GM03348 (cell line): ENCODE measurements at regions not wholly inside any gene's neighbourhood (a gene's known extent, or its start where the extent isn't known, plus 50 kb on each side); places are given as distances from the start of the nearest gene placed in this dataset.
"Not testable (repeated sequence)": the region's sequence is repeated elsewhere in the genome, so short reads cannot be mapped to it uniquely, and the experiment has no call there.

ENCODE experiments used
- DNase-seq: peaks from one replicate; pipeline ENCODE4 v3.0.0; 2012; ENCODE audit warnings: low spot score

- DNase-seq = not testable (repeated sequence)
Observed at GRCh38 chr2:111533557-111534247, 350.3 kb downstream of the ANAPC1 start.

- DNase-seq = peak; percentile 14
Observed at GRCh38 chr2:111534910-111535352, 349.1 kb downstream of the ANAPC1 start.

GRCh38 chr2:111535404-111535803 lies 348.6 kb downstream of the ANAPC1 start:
- peak; percentile 41 for DNase-seq

GRCh38 chr2:111537078-111537655 lies 346.8 kb downstream of the ANAPC1 start:
- DNase-seq = no peak

- not testable (repeated sequence) for DNase-seq
Observed at GRCh38 chr2:111539991-111540390, 344.0 kb downstream of the ANAPC1 start.

- DNase-seq = not testable (repeated sequence)
Observed at GRCh38 chr2:111542120-111542774, 341.7 kb downstream of the ANAPC1 start.

- DNase-seq = not testable (repeated sequence)
Observed at GRCh38 chr2:111544006-111544405, 340.0 kb downstream of the ANAPC1 start.

GRCh38 chr2:111545723-111546431 lies 338.1 kb downstream of the ANAPC1 start:
- not testable (repeated sequence) for DNase-seq

GRCh38 chr2:111546578-111546977 lies 337.4 kb downstream of the ANAPC1 start:
- DNase-seq = not testable (repeated sequence)

GRCh38 chr2:111549174-111549573 lies 334.8 kb downstream of the ANAPC1 start:
- DNase-seq = not testable (repeated sequence)

GRCh38 chr2:111551428-111551827 lies 332.6 kb downstream of the ANAPC1 start:
- not testable (repeated sequence) for DNase-seq

- DNase-seq = not testable (repeated sequence)
Observed at GRCh38 chr2:111552625-111553024, 331.4 kb downstream of the ANAPC1 start.

GRCh38 chr2:111559301-111559700 lies 324.7 kb downstream of the ANAPC1 start:
- DNase-seq = not testable (repeated sequence)

- DNase-seq = not testable (repeated sequence)
Observed at GRCh38 chr2:111559814-111560213, 324.2 kb downstream of the ANAPC1 start.

- not testable (repeated sequence) for DNase-seq
Observed at GRCh38 chr2:111566068-111566467, 317.9 kb downstream of the ANAPC1 start.

GRCh38 chr2:111567233-111567632 lies 316.8 kb downstream of the ANAPC1 start:
- DNase-seq = not testable (repeated sequence)

- DNase-seq = not testable (repeated sequence)
Observed at GRCh38 chr2:111569356-111570199, 314.4 kb downstream of the ANAPC1 start.

GRCh38 chr2:111570300-111571114 lies 313.5 kb downstream of the ANAPC1 start:
- not testable (repeated sequence) for DNase-seq

- DNase-seq = not testable (repeated sequence)
Observed at GRCh38 chr2:111574803-111575202, 309.2 kb downstream of the ANAPC1 start.

GRCh38 chr2:111577154-111577885 lies 306.7 kb downstream of the ANAPC1 start:
- not testable (repeated sequence) for DNase-seq
